ENCODE measurements at regions not wholly inside any gene's neighbourhood (a gene's known extent, or its start where the extent isn't known, plus 50 kb on each side); places are given as distances from the start of the nearest gene placed in this dataset.
"Not testable (repeated sequence)": the region's sequence is repeated elsewhere in the genome, so short reads cannot be mapped to it uniquely, and the experiment has no call there.

- DNase-seq (ENCODE audit: low spot score), result not testable (repeated sequence)
Observed at GRCh38 chr6:141969768-141970415, 162.8 kb upstream of the GJE1 start.

GRCh38 chr6:141969201-141969600, 163.5 kb upstream of the GJE1 start:
- no peak for DNase-seq (ENCODE audit: low spot score)

- no peak for DNase-seq (ENCODE audit: low spot score)
Observed at GRCh38 chr6:141968632-141969031, 164.1 kb upstream of the GJE1 start.

- no peak for DNase-seq (ENCODE audit: low spot score)
Observed at GRCh38 chr6:141965016-141965545, 167.6 kb upstream of the GJE1 start.

GRCh38 chr6:141963543-141964295, 169.0 kb upstream of the GJE1 start:
- no peak for DNase-seq (ENCODE audit: low spot score)

GRCh38 chr6:141957271-141957670, 175.5 kb upstream of the GJE1 start:
- DNase-seq (ENCODE audit: low spot score), result no peak

GRCh38 chr6:141956868-141957267, 175.9 kb upstream of the GJE1 start:
- no peak for DNase-seq (ENCODE audit: low spot score)

GRCh38 chr6:141956046-141956761, 176.5 kb upstream of the GJE1 start:
- DNase-seq (ENCODE audit: low spot score), result no peak

GRCh38 chr6:141953072-141953471, 179.7 kb upstream of the GJE1 start:
- no peak for DNase-seq (ENCODE audit: low spot score)

- DNase-seq (ENCODE audit: low spot score), result no peak
Observed at GRCh38 chr6:141946502-141946901, 186.2 kb upstream of the GJE1 start.

GRCh38 chr6:141938664-141939063, 194.1 kb upstream of the GJE1 start:
- no peak for DNase-seq (ENCODE audit: low spot score)

GRCh38 chr6:141932685-141933084, 200.0 kb upstream of the GJE1 start:
- no peak for DNase-seq (ENCODE audit: low spot score)

GRCh38 chr6:141926200-141926900, 206.4 kb upstream of the GJE1 start:
- not testable (repeated sequence) for DNase-seq (ENCODE audit: low spot score)

- no peak for DNase-seq (ENCODE audit: low spot score)
Observed at GRCh38 chr6:141925001-141925400, 207.7 kb upstream of the GJE1 start.

GRCh38 chr6:141922898-141923297, 209.8 kb upstream of the GJE1 start:
- DNase-seq (ENCODE audit: low spot score), result no peak

- DNase-seq (ENCODE audit: low spot score), result not testable (repeated sequence)
Observed at GRCh38 chr6:141916682-141917505, 215.8 kb upstream of the GJE1 start.

GRCh38 chr6:141914646-141915045, 218.1 kb upstream of the GJE1 start:
- DNase-seq (ENCODE audit: low spot score), result no peak

- no peak for DNase-seq (ENCODE audit: low spot score)
Observed at GRCh38 chr6:141906569-141907080, 226.1 kb upstream of the GJE1 start.

GRCh38 chr6:141890661-141891060, 242.1 kb upstream of the GJE1 start:
- DNase-seq (ENCODE audit: low spot score), result no peak

- no peak for DNase-seq (ENCODE audit: low spot score)
Observed at GRCh38 chr6:141884850-141885249, 247.9 kb upstream of the GJE1 start.

GRCh38 chr6:141878686-141879085, 254.0 kb upstream of the GJE1 start:
- DNase-seq (ENCODE audit: low spot score), result no peak
